ENCODE measurements at regions not wholly inside any gene's neighbourhood (a gene's known extent, or its start where the extent isn't known, plus 50 kb on each side); places are given as distances from the start of the nearest gene placed in this dataset.

GRCh38 chr2:136297994-136298393 is 180.0 kb upstream of the CXCR4 start:
- Histone ChIP-seq H3K27me3 (ENCODE audit: control insufficient read depth in 3 of 3, insufficient read depth in 3 of 3, low read length in 3 of 3) (no peaks in the 10 kb centered on the region), H3K27ac (ENCODE audit: low read depth in 1 of 3, low read length in 2 of 3) (no peak overlapping the region), H3K4me1 (ENCODE audit: control insufficient read depth in 3 of 3, insufficient read depth in 2 of 3, low read depth in 1 of 3, low read length in 2 of 3) (no peaks in the 10 kb centered on the region), H3K9me3 (ENCODE audit: control insufficient read depth in 2 of 2, insufficient read depth in 1 of 2, low read depth in 1 of 2, low read length in 1 of 2) (no peaks in the 10 kb centered on the region), H3K36me3 (ENCODE audit: control insufficient read depth in 3 of 3, insufficient read depth in 2 of 3, low read depth in 1 of 3, low read length in 3 of 3) (no peaks in the 10 kb centered on the region), H3K4me3 (ENCODE audit: low read depth in 1 of 3, low read length in 3 of 3) (no peak overlapping the region)
- DNase-seq (no peak), FAIRE-seq (no peak)
- 84 to 96% (median 88%) methylated on average over 4 of the region's 4 CpGs for WGBS, 3 donors

GRCh38 chr2:136297312-136297711 is 179.4 kb upstream of the CXCR4 start:
- FAIRE-seq: no peak
- Histone ChIP-seq H3K9me3 (ENCODE audit: control insufficient read depth in 2 of 2, insufficient read depth in 1 of 2, low read depth in 1 of 2, low read length in 1 of 2) (no peaks in the 10 kb centered on the region), H3K36me3 (ENCODE audit: control insufficient read depth in 3 of 3, insufficient read depth in 2 of 3, low read depth in 1 of 3, low read length in 3 of 3) (no peaks in the 10 kb centered on the region), H3K4me1 (ENCODE audit: control insufficient read depth in 3 of 3, insufficient read depth in 2 of 3, low read depth in 1 of 3, low read length in 2 of 3) (no peaks in the 10 kb centered on the region), H3K27me3 (ENCODE audit: control insufficient read depth in 3 of 3, insufficient read depth in 3 of 3, low read length in 3 of 3) (no peaks in the 10 kb centered on the region), H3K27ac (ENCODE audit: low read depth in 1 of 3, low read length in 2 of 3) (no peak overlapping the region), H3K4me3 (ENCODE audit: low read depth in 1 of 3, low read length in 3 of 3) (no peak overlapping the region)
- WGBS, 3 donors: 60 to 75% (median 72%) methylated on average over 3 of the region's 3 CpGs
- DNase-seq: no peak

GRCh38 chr2:136295168-136295567 is 177.2 kb upstream of the CXCR4 start:
- H3K36me3 ChIP-seq (ENCODE audit: control insufficient read depth in 3 of 3, insufficient read depth in 2 of 3, low read depth in 1 of 3, low read length in 3 of 3): no peaks in the 10 kb centered on the region
- FAIRE-seq (no peak), DNase-seq (no peak)
- no peaks in the 10 kb centered on the region for H3K27me3 ChIP-seq (ENCODE audit: control insufficient read depth in 3 of 3, insufficient read depth in 3 of 3, low read length in 3 of 3)
- 62 to 92% (median 67%) methylated on average over 1 of the region's 1 CpG for WGBS, 3 donors
- no peaks in the 10 kb centered on the region for H3K9me3 ChIP-seq (ENCODE audit: control insufficient read depth in 2 of 2, insufficient read depth in 1 of 2, low read depth in 1 of 2, low read length in 1 of 2)
- no peak overlapping the region for H3K27ac ChIP-seq (ENCODE audit: low read depth in 1 of 3, low read length in 2 of 3)
- H3K4me3 ChIP-seq (ENCODE audit: low read depth in 1 of 3, low read length in 3 of 3): no peak overlapping the region
- no peaks in the 10 kb centered on the region for H3K4me1 ChIP-seq (ENCODE audit: control insufficient read depth in 3 of 3, insufficient read depth in 2 of 3, low read depth in 1 of 3, low read length in 2 of 3)

DNA sequence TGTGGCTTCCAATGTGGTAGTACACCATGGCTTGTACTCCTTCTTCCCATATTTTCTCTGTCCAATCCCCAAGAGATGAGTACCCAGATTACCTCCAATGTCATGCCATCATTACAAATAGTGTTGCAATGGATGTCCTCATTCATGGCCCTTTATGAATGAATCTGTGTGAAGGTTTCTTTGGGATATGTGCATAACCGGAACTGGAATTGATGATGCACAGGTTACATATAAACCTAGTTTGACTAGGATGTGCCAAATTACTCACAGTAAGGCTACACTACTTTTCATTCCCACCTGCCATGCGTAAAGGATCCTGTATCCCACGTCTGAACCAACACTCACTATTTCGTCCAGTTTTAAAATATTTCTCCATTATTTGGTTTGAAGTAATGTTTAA is 173.9 kb upstream of the CXCR4 start:
- H3K27me3 ChIP-seq (ENCODE audit: control insufficient read depth in 3 of 3, insufficient read depth in 3 of 3, low read length in 3 of 3): peaks cover 0 to 5% (median 0%) of the 10 kb centered on the region in 3 donors
- no peak overlapping the region for H3K27ac ChIP-seq (ENCODE audit: low read depth in 1 of 3, low read length in 2 of 3)
- no peak for DNase-seq
- H3K36me3 ChIP-seq (ENCODE audit: control insufficient read depth in 3 of 3, insufficient read depth in 2 of 3, low read depth in 1 of 3, low read length in 3 of 3): no peaks in the 10 kb centered on the region
- H3K4me1 ChIP-seq (ENCODE audit: control insufficient read depth in 3 of 3, insufficient read depth in 2 of 3, low read depth in 1 of 3, low read length in 2 of 3): no peaks in the 10 kb centered on the region
- no peak overlapping the region for H3K4me3 ChIP-seq (ENCODE audit: low read depth in 1 of 3, low read length in 3 of 3)
- FAIRE-seq: no peak
- 81 to 94% (median 86%) methylated on average over 4 of the region's 4 CpGs for WGBS, 3 donors
- H3K9me3 ChIP-seq (ENCODE audit: control insufficient read depth in 2 of 2, insufficient read depth in 1 of 2, low read depth in 1 of 2, low read length in 1 of 2): peaks cover 0 to 3% of the 10 kb centered on the region in 2 donors

DNA sequence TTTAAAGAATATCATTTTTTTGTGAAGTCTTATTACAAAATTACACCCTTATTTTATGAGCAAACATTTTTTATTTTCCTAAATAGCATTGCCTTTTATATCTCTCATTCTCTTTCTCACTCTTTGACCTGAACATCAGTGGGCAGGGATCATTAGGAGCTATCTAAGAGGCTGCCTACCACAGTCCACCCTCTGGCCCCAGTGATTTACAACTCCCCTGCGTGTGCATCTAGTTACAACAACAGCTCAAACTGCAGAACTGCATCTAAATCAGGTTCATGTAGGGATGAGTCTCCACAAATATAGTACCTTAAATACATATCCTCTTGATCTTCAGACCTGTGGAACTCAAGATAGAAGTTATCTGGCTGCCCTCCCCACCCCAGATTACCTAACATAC is 172.4 kb upstream of the CXCR4 start:
- Histone ChIP-seq H3K36me3 (ENCODE audit: control insufficient read depth in 3 of 3, insufficient read depth in 2 of 3, low read depth in 1 of 3, low read length in 3 of 3) (no peaks in the 10 kb centered on the region), H3K9me3 (ENCODE audit: control insufficient read depth in 2 of 2, insufficient read depth in 1 of 2, low read depth in 1 of 2, low read length in 1 of 2) (peaks cover 0 to 3% of the 10 kb centered on the region in 2 donors), H3K4me1 (ENCODE audit: control insufficient read depth in 3 of 3, insufficient read depth in 2 of 3, low read depth in 1 of 3, low read length in 2 of 3) (no peaks in the 10 kb centered on the region), H3K27me3 (ENCODE audit: control insufficient read depth in 3 of 3, insufficient read depth in 3 of 3, low read length in 3 of 3) (peaks cover 0 to 5% (median 0%) of the 10 kb centered on the region in 3 donors), H3K4me3 (ENCODE audit: low read depth in 1 of 3, low read length in 3 of 3) (no peak overlapping the region), H3K27ac (ENCODE audit: low read depth in 1 of 3, low read length in 2 of 3) (no peak overlapping the region)
- FAIRE-seq (no peak), DNase-seq (no peak)
- WGBS, 3 donors: 20 to 67% (median 66%) methylated on average over 1 of the region's 1 CpG

GRCh38 chr2:136288249-136288648 is 170.3 kb upstream of the CXCR4 start:
- DNase-seq (no peak), FAIRE-seq (no peak)
- H3K4me1 ChIP-seq (ENCODE audit: control insufficient read depth in 3 of 3, insufficient read depth in 2 of 3, low read depth in 1 of 3, low read length in 2 of 3): no peaks in the 10 kb centered on the region
- no peak overlapping the region for H3K27ac ChIP-seq (ENCODE audit: low read depth in 1 of 3, low read length in 2 of 3)
- no peaks in the 10 kb centered on the region for H3K36me3 ChIP-seq (ENCODE audit: control insufficient read depth in 3 of 3, insufficient read depth in 2 of 3, low read depth in 1 of 3, low read length in 3 of 3)
- peaks cover 0 to 5% (median 0%) of the 10 kb centered on the region in 3 donors for H3K27me3 ChIP-seq (ENCODE audit: control insufficient read depth in 3 of 3, insufficient read depth in 3 of 3, low read length in 3 of 3)
- no peak overlapping the region for H3K4me3 ChIP-seq (ENCODE audit: low read depth in 1 of 3, low read length in 3 of 3)
- H3K9me3 ChIP-seq (ENCODE audit: control insufficient read depth in 2 of 2, insufficient read depth in 1 of 2, low read depth in 1 of 2, low read length in 1 of 2): peaks cover 0 to 3% of the 10 kb centered on the region in 2 donors
- WGBS, 3 donors: 84 to 90% (median 85%) methylated on average over 6 of the region's 6 CpGs

- no peak for DNase-seq
- H3K27ac ChIP-seq (ENCODE audit: low read depth in 1 of 3, low read length in 2 of 3): no peak overlapping the region
- WGBS, 3 donors: 35 to 67% (median 52%) methylated on average over 3 of the region's 3 CpGs
- no peak overlapping the region for H3K4me3 ChIP-seq (ENCODE audit: low read depth in 1 of 3, low read length in 3 of 3)
- H3K27me3 ChIP-seq (ENCODE audit: control insufficient read depth in 3 of 3, insufficient read depth in 3 of 3, low read length in 3 of 3): peaks cover 0 to 12% (median 0%) of the 10 kb centered on the region in 3 donors
- FAIRE-seq: no peak
- no peaks in the 10 kb centered on the region for H3K36me3 ChIP-seq (ENCODE audit: control insufficient read depth in 3 of 3, insufficient read depth in 2 of 3, low read depth in 1 of 3, low read length in 3 of 3)
- peaks cover 0 to 3% of the 10 kb centered on the region in 2 donors for H3K9me3 ChIP-seq (ENCODE audit: control insufficient read depth in 2 of 2, insufficient read depth in 1 of 2, low read depth in 1 of 2, low read length in 1 of 2)
- no peaks in the 10 kb centered on the region for H3K4me1 ChIP-seq (ENCODE audit: control insufficient read depth in 3 of 3, insufficient read depth in 2 of 3, low read depth in 1 of 3, low read length in 2 of 3)
These were observed 168.5 kb upstream of the CXCR4 start for GRCh38 chr2:136286423-136286822.

GRCh38 chr2:136284226-136285119 is 166.5 kb upstream of the CXCR4 start:
- Histone ChIP-seq H3K9me3 (ENCODE audit: control insufficient read depth in 2 of 2, insufficient read depth in 1 of 2, low read depth in 1 of 2, low read length in 1 of 2) (no peaks in the 10 kb centered on the region), H3K4me3 (ENCODE audit: low read depth in 1 of 3, low read length in 3 of 3) (no peak overlapping the region), H3K27me3 (ENCODE audit: control insufficient read depth in 3 of 3, insufficient read depth in 3 of 3, low read length in 3 of 3) (peaks cover 0 to 12% (median 0%) of the 10 kb centered on the region in 3 donors), H3K4me1 (ENCODE audit: control insufficient read depth in 3 of 3, insufficient read depth in 2 of 3, low read depth in 1 of 3, low read length in 2 of 3) (no peaks in the 10 kb centered on the region), H3K27ac (ENCODE audit: low read depth in 1 of 3, low read length in 2 of 3) (no peak overlapping the region), H3K36me3 (ENCODE audit: control insufficient read depth in 3 of 3, insufficient read depth in 2 of 3, low read depth in 1 of 3, low read length in 3 of 3) (no peaks in the 10 kb centered on the region)
- FAIRE-seq (no peak), DNase-seq (no peak)
- 77 to 81% (median 77%) methylated on average over 4 of the region's 4 CpGs for WGBS, 3 donors

Data from small intestine (tissue), 7 donors.